ENCODE measurements at regions not wholly inside any gene's neighbourhood (a gene's known extent, or its start where the extent isn't known, plus 50 kb on each side); places are given as distances from the start of the nearest gene placed in this dataset.
A peak's percentile ranks its signal among the peaks of the same experiment; 100 is the strongest.

- peak; percentile 17 for DNase-seq
Observed at GRCh38 chr2:139142252-139142880, 362.2 kb upstream of the NXPH2 start.

GRCh38 chr2:139124271-139124670, 344.1 kb upstream of the NXPH2 start:
- DNase-seq: no peak

GRCh38 chr2:139123795-139124194, 343.6 kb upstream of the NXPH2 start:
- DNase-seq: no peak

- DNase-seq: no peak
Observed at GRCh38 chr2:139122711-139123158, 342.5 kb upstream of the NXPH2 start.

GRCh38 chr2:139099721-139100120, 319.5 kb upstream of the NXPH2 start:
- DNase-seq: no peak

GRCh38 chr2:139098961-139099360, 318.8 kb upstream of the NXPH2 start:
- DNase-seq: no peak

- no peak for DNase-seq
Observed at GRCh38 chr2:139083121-139083520, 302.9 kb upstream of the NXPH2 start.

GRCh38 chr2:139080244-139080643, 300.1 kb upstream of the NXPH2 start:
- DNase-seq: no peak

- no peak for DNase-seq
Observed at GRCh38 chr2:139079311-139079710, 299.1 kb upstream of the NXPH2 start.

- no peak for DNase-seq
Observed at GRCh38 chr2:139078376-139078775, 298.2 kb upstream of the NXPH2 start.

GRCh38 chr2:139077099-139077737, 297.0 kb upstream of the NXPH2 start:
- DNase-seq: no peak

GRCh38 chr2:139067874-139068273, 287.7 kb upstream of the NXPH2 start:
- no peak for DNase-seq

- DNase-seq: no peak
Observed at GRCh38 chr2:139067072-139067471, 286.9 kb upstream of the NXPH2 start.

- DNase-seq: no peak
Observed at GRCh38 chr2:139064159-139064558, 284.0 kb upstream of the NXPH2 start.

GRCh38 chr2:139059617-139060016, 279.4 kb upstream of the NXPH2 start:
- no peak for DNase-seq

- DNase-seq: no peak
Observed at GRCh38 chr2:139055202-139055601, 275.0 kb upstream of the NXPH2 start.

- no peak for DNase-seq
Observed at GRCh38 chr2:139048017-139048416, 267.8 kb upstream of the NXPH2 start.

- no peak for DNase-seq
Observed at GRCh38 chr2:139045524-139045923, 265.3 kb upstream of the NXPH2 start.

GRCh38 chr2:139034064-139034463, 253.9 kb upstream of the NXPH2 start:
- DNase-seq: no peak

GRCh38 chr2:139033300-139033699, 253.1 kb upstream of the NXPH2 start:
- DNase-seq: peak; percentile 3

GRCh38 chr2:139031722-139032121, 251.5 kb upstream of the NXPH2 start:
- DNase-seq: peak; percentile 11

- DNase-seq: no peak
Observed at GRCh38 chr2:139020287-139020686, 240.1 kb upstream of the NXPH2 start.

- DNase-seq: no peak
Observed at GRCh38 chr2:139018252-139018651, 238.1 kb upstream of the NXPH2 start.

GRCh38 chr2:139007130-139007529, 226.9 kb upstream of the NXPH2 start:
- DNase-seq: no peak

Measured in hindlimb muscle (tissue), 1 donor.